ENCODE measurements at regions not wholly inside any gene's neighbourhood (a gene's known extent, or its start where the extent isn't known, plus 50 kb on each side); places are given as distances from the start of the nearest gene placed in this dataset.

- TF ChIP-seq CTCF (IDR thresholded peaks at IDR 0.05), result no peak
- Mint-ChIP-seq H3K36me3 (ENCODE audit: low read depth) (peaks cover 10% of the 10 kb centered on the region; the same call in 1 of the 2 replicates), H3K9me3 (peaks cover 64% of the 10 kb centered on the region), H3K4me3 (no peak overlapping the region), H3K4me1 (ENCODE audit: low read depth) (no peaks in the 10 kb centered on the region), H3K27ac (no peak overlapping the region), H3K27me3 (ENCODE audit: insufficient read depth) (peaks cover 2% of the 10 kb centered on the region)
- no peak for DNase-seq
These were observed 1524.9 kb downstream of the BRD1 start for GRCh38 chr22:48302657-48303368.

DNA sequence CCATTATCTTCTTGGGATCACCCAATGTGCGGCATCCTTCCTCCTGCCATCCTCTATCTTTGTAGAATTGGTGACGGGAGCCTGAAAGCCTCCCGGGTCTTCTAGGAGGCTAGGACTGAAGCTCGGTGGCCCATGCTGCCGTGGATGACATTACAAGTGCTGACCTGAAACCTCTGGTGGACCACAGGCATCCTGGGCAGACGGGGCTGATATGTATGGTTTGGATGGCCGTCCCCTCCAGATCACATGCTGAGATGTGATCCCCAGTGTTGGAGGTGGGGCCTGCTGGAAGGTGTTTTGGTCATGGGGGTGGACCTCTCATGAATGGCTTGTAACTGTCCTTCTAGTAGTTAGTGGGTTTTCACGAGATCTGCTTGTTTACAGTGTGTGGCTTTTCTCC is 1525.8 kb downstream of the BRD1 start:
- no peaks in the 10 kb centered on the region for H3K4me1 Mint-ChIP-seq (ENCODE audit: low read depth)
- H3K9me3 Mint-ChIP-seq, result peaks cover 65% of the 10 kb centered on the region
- no peak for DNase-seq
- H3K27me3 Mint-ChIP-seq (ENCODE audit: insufficient read depth), result peaks cover 2% of the 10 kb centered on the region
- TF ChIP-seq CTCF (IDR thresholded peaks at IDR 0.05), result no peak
- H3K27ac Mint-ChIP-seq, result no peak overlapping the region
- no peak overlapping the region for H3K4me3 Mint-ChIP-seq
- H3K36me3 Mint-ChIP-seq (ENCODE audit: low read depth), result peaks cover 10% of the 10 kb centered on the region; the same call in 1 of the 2 replicates

GRCh38 chr22:48301421-48301820 is 1526.3 kb downstream of the BRD1 start:
- no peak for DNase-seq
- Mint-ChIP-seq H3K4me1 (ENCODE audit: low read depth) (no peaks in the 10 kb centered on the region), H3K4me3 (no peak overlapping the region), H3K27ac (no peak overlapping the region), H3K27me3 (ENCODE audit: insufficient read depth) (peaks cover 2% of the 10 kb centered on the region), H3K36me3 (ENCODE audit: low read depth) (peaks cover 10% of the 10 kb centered on the region; the same call in 1 of the 2 replicates), H3K9me3 (peaks cover 70% of the 10 kb centered on the region)
- TF ChIP-seq CTCF (IDR thresholded peaks at IDR 0.05), result no peak

DNA sequence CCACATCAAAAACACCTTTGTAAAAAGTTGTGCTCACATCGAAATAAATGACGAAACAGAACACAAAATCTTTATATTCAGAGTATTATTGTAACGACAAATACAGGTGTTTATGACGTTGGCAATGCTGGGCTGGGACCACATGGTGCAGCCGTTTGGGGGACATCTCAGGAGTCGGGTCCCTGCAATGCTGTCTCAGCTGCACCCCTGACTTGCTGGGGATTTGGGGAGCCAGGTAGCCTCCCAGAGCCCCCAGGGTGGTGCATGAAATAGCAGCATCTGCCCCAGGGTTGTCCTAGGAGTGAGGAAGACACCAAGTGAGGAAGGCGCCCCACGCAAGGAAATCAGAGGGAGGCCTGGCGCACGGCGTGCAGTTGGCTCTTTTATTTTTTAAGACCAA is 1526.8 kb downstream of the BRD1 start:
- H3K9me3 Mint-ChIP-seq, result peaks cover 76% of the 10 kb centered on the region

DNA sequence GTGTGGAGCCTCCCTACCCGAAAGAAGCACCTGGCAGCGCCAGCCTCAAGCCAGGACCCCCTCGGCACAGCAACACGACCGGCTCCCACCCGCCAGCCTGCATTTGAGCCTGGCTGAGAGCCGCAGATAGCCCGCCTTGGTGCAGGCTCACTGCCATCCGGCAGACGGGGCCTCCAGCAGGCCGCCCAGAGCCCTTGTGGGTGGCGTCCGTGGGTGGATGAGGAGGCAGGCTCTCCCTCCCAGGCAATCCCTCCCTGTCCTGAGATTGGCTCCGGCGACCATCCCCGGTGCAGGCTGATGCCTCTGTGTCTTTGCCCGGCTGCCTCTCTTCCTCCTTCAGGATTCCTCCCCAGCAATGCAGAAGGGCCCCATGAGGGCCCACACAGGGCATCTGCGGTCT is 1527.9 kb downstream of the BRD1 start:
- Mint-ChIP-seq H3K9me3 (peaks cover 79% of the 10 kb centered on the region), H3K36me3 (ENCODE audit: low read depth) (peaks cover 10% of the 10 kb centered on the region; the same call in 1 of the 2 replicates), H3K27me3 (ENCODE audit: insufficient read depth) (peaks cover 2% of the 10 kb centered on the region), H3K4me1 (ENCODE audit: low read depth) (no peaks in the 10 kb centered on the region), H3K4me3 (no peak overlapping the region), H3K27ac (no peak overlapping the region)
- DNase-seq, result no peak
- TF ChIP-seq CTCF (IDR thresholded peaks at IDR 0.05), result no peak

More for the DNA sequence above, 1526.8 kb downstream of the BRD1 start:
- no peak for DNase-seq
- Mint-ChIP-seq H3K4me3 (no peak overlapping the region), H3K27me3 (ENCODE audit: insufficient read depth) (peaks cover 2% of the 10 kb centered on the region), H3K36me3 (ENCODE audit: low read depth) (peaks cover 10% of the 10 kb centered on the region; the same call in 1 of the 2 replicates), H3K27ac (no peak overlapping the region), H3K4me1 (ENCODE audit: low read depth) (no peaks in the 10 kb centered on the region)
- no peak for TF ChIP-seq CTCF (IDR thresholded peaks at IDR 0.05)
